HEK293 (cell line): ENCODE measurements at regions not wholly inside any gene's neighbourhood (a gene's known extent, or its start where the extent isn't known, plus 50 kb on each side); places are given as distances from the start of the nearest gene placed in this dataset.

Experiments used
- CTCF ChIA-PET: fragments of 350-600 bp; formaldehyde crosslinking; extraction: SDS; loops from one replicate; lab custom pipeline; 2021; ENCODE audit warnings: antibody characterized with exemption; lab: Yijun Ruan, JAX
- POLR2A ChIA-PET: fragments of 300-600 bp; formaldehyde crosslinking; extraction: SDS; loops from one replicate; lab custom pipeline; 2020; ENCODE audit warnings: antibody characterized with exemption, inconsistent platforms; lab: Yijun Ruan, JAX
- H3K27ac ChIP-seq: fragments of 200-500 bp; sonication (Bioruptor generic); 2 replicates; pipeline ENCODE4 v1.5.1; 2014; ENCODE audit warnings: low read depth, low read length, control low read depth, inconsistent platforms; ENCODE audit errors: extremely low read depth
- H3K36me3 ChIP-seq, 2 experiments: fragments of 200-500 bp in 1 of 2; sonication (Bioruptor generic) in 1 of 2; 1 replicate in 1 of 2; 2 replicates in 1 of 2; pipeline ENCODE4 v1.5.1; 2014 to 2017; ENCODE audit warnings: inconsistent platforms in 2 of 2, low read length in 2 of 2; ENCODE audit not compliant: control insufficient read depth in 2 of 2, insufficient read depth in 1 of 2
- H3K4me1 ChIP-seq: fragments of 200-500 bp; sonication (Bioruptor generic); 2 replicates; pipeline ENCODE4 v1.5.1; 2014; ENCODE audit warnings: mild to moderate bottlenecking, low read length, inconsistent platforms; ENCODE audit not compliant: control insufficient read depth, insufficient read depth
- H3K4me3 ChIP-seq: 2 replicates; pipeline ENCODE4 v1.5.1; 2011; ENCODE audit warnings: low read depth, mild to moderate bottlenecking, control low read depth, low read length, moderate library complexity
- H3K9me3 ChIP-seq: fragments of 200-500 bp; sonication (Bioruptor generic); 2 replicates; pipeline ENCODE4 v1.5.1; 2014; ENCODE audit warnings: low read depth, low read length, inconsistent platforms; ENCODE audit not compliant: control insufficient read depth, insufficient read depth
- BCL11B ChIP-seq: fragments of 450-650 bp; formaldehyde crosslinking; IDR thresholded peaks from 2 replicates; pipeline ENCODE4 v1.5.1; 2016; ENCODE audit warnings: low read depth, missing biosample characterization, missing genetic modification characterization
- EGR2 ChIP-seq: fragments of 450-650 bp; formaldehyde crosslinking; IDR thresholded peaks from 2 replicates; pipeline ENCODE4 v1.5.1; 2016; ENCODE audit warnings: low read depth, missing biosample characterization, missing genetic modification characterization
- ZBTB10 ChIP-seq: fragments of 450-650 bp; formaldehyde crosslinking; IDR thresholded peaks from 2 replicates; pipeline ENCODE4 v1.5.1; 2016; ENCODE audit warnings: missing biosample characterization, missing genetic modification characterization
- ZBTB8A ChIP-seq: fragments of 450-650 bp; formaldehyde crosslinking; IDR thresholded peaks from 2 replicates; pipeline ENCODE4 v1.5.1; 2016; ENCODE audit warnings: missing biosample characterization, missing genetic modification characterization
- ZFP41 ChIP-seq: fragments of 450-650 bp; formaldehyde crosslinking; IDR thresholded peaks from 2 replicates; pipeline ENCODE4 v1.5.1; 2016; ENCODE audit warnings: missing biosample characterization, missing genetic modification characterization, borderline replicate concordance
- ZNF114 ChIP-seq: fragments of 450-650 bp; formaldehyde crosslinking; IDR thresholded peaks from 2 replicates; pipeline ENCODE4 v1.5.0; 2017; ENCODE audit warnings: missing biosample characterization, missing genetic modification characterization
- ZNF23 ChIP-seq: fragments of 450-650 bp; formaldehyde crosslinking; IDR thresholded peaks from 2 replicates; pipeline ENCODE4 v1.5.1; 2016; ENCODE audit warnings: missing biosample characterization, missing genetic modification characterization, borderline replicate concordance
- ZNF391 ChIP-seq: fragments of 450-650 bp; formaldehyde crosslinking; IDR thresholded peaks from 2 replicates; pipeline ENCODE4 v1.5.1; 2016; ENCODE audit warnings: low read depth, missing biosample characterization, missing genetic modification characterization, borderline replicate concordance
- ZNF394 ChIP-seq: fragments of 450-650 bp; formaldehyde crosslinking; IDR thresholded peaks from 2 replicates; pipeline ENCODE4 v1.5.1; 2016; ENCODE audit warnings: missing biosample characterization, missing genetic modification characterization, mild to moderate bottlenecking, moderate library complexity, borderline replicate concordance
- ZNF473 ChIP-seq: fragments of 450-650 bp; formaldehyde crosslinking; IDR thresholded peaks from 2 replicates; pipeline ENCODE4 v1.5.1; 2017; ENCODE audit warnings: missing biosample characterization, missing genetic modification characterization
- ZNF544 ChIP-seq: fragments of 450-650 bp; formaldehyde crosslinking; IDR thresholded peaks from 2 replicates; pipeline ENCODE4 v1.5.0; 2017; ENCODE audit warnings: missing biosample characterization, missing genetic modification characterization
- ZNF571 ChIP-seq: fragments of 450-650 bp; formaldehyde crosslinking; IDR thresholded peaks from 2 replicates; pipeline ENCODE4 v1.5.0; 2017; ENCODE audit warnings: missing biosample characterization, missing genetic modification characterization
- ZNF624 ChIP-seq: fragments of 450-650 bp; formaldehyde crosslinking; IDR thresholded peaks from 2 replicates; pipeline ENCODE4 v1.5.1; 2017; ENCODE audit warnings: missing biosample characterization, missing genetic modification characterization
- ZNF639 ChIP-seq: fragments of 450-650 bp; formaldehyde crosslinking; IDR thresholded peaks from 2 replicates; pipeline ENCODE4 v1.5.1; 2016; ENCODE audit warnings: missing biosample characterization, missing genetic modification characterization
- ZNF707 ChIP-seq: fragments of 450-650 bp; formaldehyde crosslinking; IDR thresholded peaks from 2 replicates; pipeline ENCODE4 v1.5.1; 2016; ENCODE audit warnings: missing biosample characterization, missing genetic modification characterization
- ZNF830 ChIP-seq: fragments of 450-650 bp; IDR thresholded peaks from 2 replicates; pipeline ENCODE4 v1.5.0; 2018; ENCODE audit warnings: missing biosample characterization, missing genetic modification characterization, low read depth, mild to moderate bottlenecking, moderate library complexity
- ZSCAN4 ChIP-seq: fragments of 450-650 bp; formaldehyde crosslinking; IDR thresholded peaks from 2 replicates; pipeline ENCODE4 v1.5.1; 2017; ENCODE audit warnings: missing biosample characterization, missing genetic modification characterization
- TF ChIP-seq, protein P1 (sequence below): fragments of 450-650 bp; formaldehyde crosslinking; IDR thresholded peaks from 2 replicates; pipeline ENCODE4 v1.5.1; 2017; ENCODE audit warnings: missing biosample characterization, missing genetic modification characterization
- TF ChIP-seq, protein P2 (sequence below): fragments of 450-650 bp; formaldehyde crosslinking; IDR thresholded peaks from 2 replicates; pipeline ENCODE4 v1.5.1; 2016; ENCODE audit warnings: missing biosample characterization, missing genetic modification characterization

DNA sequence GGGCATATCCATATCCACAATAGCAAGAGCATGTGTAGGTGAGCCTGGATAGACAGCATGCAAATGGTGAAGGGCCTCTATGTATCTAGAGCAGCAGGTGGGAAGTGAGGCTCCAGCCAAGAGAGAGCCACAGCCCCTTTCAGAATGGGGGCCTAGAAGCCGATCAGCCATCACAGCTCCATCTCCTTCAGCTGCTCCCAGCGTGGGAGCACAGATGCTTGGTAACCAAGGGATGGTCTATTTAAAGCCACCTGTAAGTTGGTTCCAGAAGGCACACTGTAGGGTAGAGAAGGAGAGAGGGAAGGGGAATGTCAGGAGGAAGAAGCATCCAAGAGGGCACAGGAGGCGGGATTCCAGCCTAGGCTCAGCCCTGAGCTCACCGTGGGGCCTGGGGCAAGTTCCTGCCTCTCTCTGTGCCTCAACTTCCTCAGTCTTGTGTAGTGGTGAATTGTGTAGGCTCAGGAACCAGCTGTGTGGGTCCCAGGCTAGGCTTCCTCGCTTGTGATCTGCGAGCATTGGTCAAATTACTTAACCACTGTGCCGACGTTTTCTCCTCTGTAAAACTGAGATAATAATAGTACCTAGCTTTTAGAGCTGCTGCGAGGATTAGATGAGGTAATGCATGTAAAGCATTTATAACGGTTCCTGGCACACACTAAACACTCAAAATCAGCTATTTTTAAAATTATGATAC lies 122.9 kb upstream of the NAV2 start:
- ChIA-PET CTCF (interaction anchor here (0.7 to 1.5 kb wide), 3 partner anchors 11 to 26 kb away, joined by 3 to 5 read pairs (median 3); no protein-coding TSS in a partner anchor), POLR2A (no interaction called here)
- Histone ChIP-seq H3K27ac (no peak overlapping the region), H3K36me3 (no peaks in the 10 kb centered on the region), H3K9me3 (no peaks in the 10 kb centered on the region), H3K4me3 (no peak overlapping the region), H3K4me1 (no peaks in the 10 kb centered on the region)
- TF ChIP-seq, protein P1, sequence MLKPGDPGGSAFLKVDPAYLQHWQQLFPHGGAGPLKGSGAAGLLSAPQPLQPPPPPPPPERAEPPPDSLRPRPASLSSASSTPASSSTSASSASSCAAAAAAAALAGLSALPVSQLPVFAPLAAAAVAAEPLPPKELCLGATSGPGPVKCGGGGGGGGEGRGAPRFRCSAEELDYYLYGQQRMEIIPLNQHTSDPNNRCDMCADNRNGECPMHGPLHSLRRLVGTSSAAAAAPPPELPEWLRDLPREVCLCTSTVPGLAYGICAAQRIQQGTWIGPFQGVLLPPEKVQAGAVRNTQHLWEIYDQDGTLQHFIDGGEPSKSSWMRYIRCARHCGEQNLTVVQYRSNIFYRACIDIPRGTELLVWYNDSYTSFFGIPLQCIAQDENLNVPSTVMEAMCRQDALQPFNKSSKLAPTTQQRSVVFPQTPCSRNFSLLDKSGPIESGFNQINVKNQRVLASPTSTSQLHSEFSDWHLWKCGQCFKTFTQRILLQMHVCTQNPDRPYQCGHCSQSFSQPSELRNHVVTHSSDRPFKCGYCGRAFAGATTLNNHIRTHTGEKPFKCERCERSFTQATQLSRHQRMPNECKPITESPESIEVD, result no peak
- TF ChIP-seq ZNF391 (tag by site-specific recombination) (no peak), ZNF624 (no peak), EGR2 (tag by site-specific recombination) (no peak), ZBTB10 (tag by site-specific recombination) (no peak), ZFP41 (tag by site-specific recombination) (no peak), ZNF830 (no peak), ZNF571 (tag by site-specific recombination) (no peak), ZNF639 (no peak), ZNF394 (tag by site-specific recombination) (no peak), BCL11B (tag by site-specific recombination) (no peak), ZNF114 (tag by site-specific recombination) (no peak), ZBTB8A (tag by site-specific recombination) (no peak), ZNF707 (tag by site-specific recombination) (no peak), ZNF544 (tag by site-specific recombination) (no peak), ZNF473 (tag by site-specific recombination) (no peak), ZNF23 (tag by site-specific recombination) (no peak), ZSCAN4 (no peak)
- TF ChIP-seq, protein P2, sequence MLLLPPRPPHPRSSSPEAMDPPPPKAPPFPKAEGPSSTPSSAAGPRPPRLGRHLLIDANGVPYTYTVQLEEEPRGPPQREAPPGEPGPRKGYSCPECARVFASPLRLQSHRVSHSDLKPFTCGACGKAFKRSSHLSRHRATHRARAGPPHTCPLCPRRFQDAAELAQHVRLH (tag by site-specific recombination), result no peak
